HG02610 (cell line): ENCODE measurements at regions not wholly inside any gene's neighbourhood (a gene's known extent, or its start where the extent isn't known, plus 50 kb on each side); places are given as distances from the start of the nearest gene placed in this dataset.

Experiments
- ATAC-seq: cut with Tn5 transposase; IDR thresholded peaks from one replicate; pipeline ENCODE4 v1.9.1; 2021; ENCODE audit warnings: mild to moderate bottlenecking, moderate library complexity; ENCODE audit not compliant: unreplicated experiment

DNA sequence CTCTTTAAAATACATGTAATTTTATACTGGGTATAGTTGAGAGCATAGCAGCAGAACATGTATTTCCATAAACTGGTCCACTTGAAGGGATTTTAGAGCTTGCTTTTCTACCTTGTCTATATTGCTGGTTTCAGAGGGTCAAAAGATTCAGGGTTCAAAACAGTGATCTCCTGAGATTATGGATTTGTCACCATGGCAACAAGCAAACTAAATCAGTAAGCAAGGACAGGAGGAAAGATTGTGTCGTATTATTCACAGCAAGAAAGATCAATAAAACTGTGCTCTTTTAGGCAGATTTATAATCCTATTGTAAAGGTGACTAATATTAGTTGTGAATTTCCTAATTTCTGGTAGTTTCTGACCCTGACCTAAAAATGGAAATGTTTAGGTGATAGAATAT lies 496.4 kb downstream of the LMO7 start:
- ATAC-seq = no peak

DNA sequence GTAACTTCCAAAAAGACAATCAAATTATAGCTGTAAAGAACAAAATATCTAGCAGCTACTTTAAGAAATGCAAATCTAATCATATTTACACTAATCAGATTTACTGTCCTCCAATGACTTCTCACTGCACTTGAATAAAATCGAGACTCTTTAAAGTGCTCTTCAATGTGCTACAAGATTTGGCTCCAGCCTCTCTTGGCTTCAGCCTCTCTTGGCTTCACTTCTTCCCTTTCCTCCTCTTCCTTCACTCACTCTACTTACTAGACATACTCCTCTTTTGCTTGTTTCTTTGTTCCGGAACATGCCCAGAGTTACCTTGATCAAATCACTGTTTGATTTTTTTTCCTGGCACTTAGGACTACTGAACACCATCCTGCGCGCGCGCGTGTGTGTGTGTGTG lies 495.4 kb downstream of the LMO7 start:
- no peak for ATAC-seq

DNA sequence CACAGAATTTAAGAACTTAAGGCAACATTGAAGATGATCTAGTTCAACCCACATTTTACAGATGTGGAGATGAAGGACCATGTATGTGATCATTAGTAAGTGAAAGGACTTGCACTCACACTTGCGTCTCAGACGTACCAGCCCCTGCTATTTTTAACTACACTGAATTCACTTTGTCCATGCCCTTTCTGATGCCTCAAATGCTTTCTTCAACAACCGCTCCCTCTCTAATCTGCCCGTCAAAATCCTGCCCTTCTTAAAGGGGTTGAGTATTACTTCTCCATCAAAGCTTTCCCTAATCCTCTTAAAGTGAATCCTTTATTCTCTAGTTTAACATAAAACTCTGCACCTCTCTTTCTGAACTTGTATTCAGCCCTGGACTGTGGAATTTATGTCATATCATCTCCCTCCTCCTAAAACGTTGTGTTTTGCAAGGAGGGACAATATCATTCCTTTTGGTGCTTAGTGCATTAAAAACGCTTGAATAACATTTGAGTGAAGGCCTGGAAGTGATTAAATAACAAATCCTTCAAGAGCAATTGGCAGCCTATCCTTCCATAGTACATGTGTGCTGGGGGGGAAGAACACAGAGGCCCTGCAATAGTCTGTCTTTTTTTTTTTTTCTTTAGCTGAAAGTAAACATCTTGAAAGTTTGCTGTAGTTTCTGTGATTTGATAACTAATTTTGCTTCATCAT lies 493.3 kb downstream of the LMO7 start:
- ATAC-seq = no peak

DNA sequence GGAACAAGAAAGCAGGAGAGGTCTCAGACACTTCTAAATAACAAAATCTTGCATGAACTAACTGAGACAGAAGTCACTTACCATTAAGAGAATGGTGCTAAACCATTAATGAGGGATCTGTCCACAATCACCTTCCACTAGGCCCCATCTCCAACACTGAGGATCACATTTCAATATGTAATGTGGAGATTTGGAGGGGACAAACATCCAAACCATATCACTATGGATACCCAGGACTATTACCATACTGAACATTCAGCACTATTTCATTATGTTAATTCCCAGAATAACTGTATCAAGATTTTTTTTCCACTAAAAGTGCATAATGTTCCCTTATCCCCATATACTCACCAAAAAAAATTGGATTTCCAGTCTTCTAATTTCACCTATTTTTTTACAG lies 491.8 kb downstream of the LMO7 start:
- ATAC-seq = no peak

DNA sequence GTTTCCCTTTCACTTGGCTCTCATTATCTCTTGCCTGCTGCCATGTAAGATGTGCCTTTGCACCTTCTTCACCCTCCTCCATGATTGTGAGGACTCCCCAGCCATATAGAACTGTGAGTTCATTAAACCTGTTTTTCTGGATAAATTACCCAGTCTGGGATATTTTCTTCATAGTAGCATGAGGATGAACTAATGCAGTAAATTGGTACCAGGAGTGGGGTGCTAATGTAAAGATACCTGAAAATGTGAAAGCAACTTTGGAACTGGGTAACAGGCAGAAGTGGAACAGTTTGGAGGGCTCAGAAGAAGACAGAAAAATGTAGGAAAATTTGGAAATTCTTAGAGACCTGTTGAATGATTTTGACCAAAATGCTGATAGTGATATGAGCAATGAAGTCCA lies 487.4 kb downstream of the LMO7 start:
- no peak for ATAC-seq

DNA sequence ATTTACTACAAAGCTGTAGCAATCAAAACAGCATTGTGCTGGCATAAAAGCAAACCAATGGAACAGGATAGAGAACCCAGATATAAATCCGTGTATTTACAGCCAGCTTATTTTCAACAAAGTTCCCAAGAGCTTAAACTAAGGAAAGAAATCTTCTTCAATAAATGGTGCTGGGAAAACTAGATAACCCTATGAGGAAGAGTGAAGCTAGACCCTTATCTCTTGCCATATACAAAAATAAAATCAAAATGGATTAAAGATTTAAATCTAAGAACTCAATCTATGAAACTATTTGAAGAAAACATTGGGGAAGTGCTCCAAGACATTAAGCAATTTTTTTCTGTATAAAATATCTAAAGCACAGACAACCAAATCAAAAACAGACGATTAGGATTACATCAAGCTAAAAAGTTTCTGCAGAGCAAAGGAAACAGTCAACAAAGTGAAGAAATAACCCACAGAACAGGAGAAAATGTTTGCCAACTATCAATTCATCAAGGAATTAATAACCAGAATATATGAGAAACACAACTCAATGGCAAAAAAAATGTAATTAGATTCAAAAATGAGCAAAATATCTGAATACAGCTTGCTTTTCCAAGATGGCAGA lies 480.7 kb downstream of the LMO7 start:
- no peak for ATAC-seq

DNA sequence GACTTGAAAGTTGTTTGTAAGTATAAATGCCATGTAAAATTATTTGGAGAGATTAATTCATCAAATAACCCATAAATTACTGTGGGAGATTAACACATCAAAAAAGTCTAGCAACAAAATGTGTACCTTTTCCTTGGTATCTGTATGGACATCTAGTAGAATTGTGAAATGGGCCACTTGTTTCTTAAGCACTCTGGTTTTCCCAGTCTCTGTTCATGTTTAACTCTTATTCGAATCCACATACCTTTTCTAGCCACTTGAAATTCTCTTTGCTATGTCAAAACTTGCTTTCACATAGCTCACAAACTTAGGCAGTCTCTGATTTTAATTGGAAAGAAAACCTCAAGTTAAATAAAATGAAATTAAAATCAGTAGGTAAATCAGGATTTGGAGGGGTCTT lies 470.6 kb downstream of the LMO7 start:
- no peak for ATAC-seq

DNA sequence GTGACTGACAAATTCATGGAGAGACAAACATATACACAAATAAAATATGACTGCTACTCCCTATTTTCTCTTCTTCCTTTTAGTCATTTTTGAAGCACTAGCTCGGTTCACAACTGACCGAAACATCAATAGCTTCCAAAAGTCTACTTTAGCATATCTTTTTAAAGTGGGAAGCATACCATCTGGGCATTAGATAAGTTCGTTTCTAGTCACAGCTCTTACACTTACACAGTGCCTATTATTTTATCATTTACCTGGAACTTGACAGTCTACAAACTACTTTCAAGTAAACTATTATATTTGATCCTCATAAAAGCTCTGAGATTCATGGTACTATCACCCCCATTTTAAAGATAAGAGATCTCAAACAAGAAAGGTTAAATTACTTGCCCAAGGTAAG lies 458.5 kb downstream of the LMO7 start:
- ATAC-seq = no peak

DNA sequence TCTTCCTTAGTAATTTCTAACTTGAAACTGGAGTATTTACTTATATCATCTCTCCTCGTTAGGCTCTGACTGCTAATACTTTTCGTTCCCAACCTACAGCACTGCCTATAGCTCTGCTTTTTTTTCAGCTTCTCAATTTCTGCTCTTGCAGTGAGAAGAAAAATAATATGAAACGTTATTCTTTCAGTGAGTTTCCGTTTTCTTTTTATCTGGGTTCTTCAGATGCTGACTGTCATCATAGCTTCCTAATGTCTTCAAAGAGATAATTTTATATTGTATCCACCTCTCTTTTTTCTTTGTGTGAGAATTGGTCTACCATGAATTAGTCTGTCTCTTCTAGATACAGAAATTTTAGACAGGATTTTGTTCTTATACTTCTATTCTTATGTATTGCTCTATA lies 454.9 kb downstream of the LMO7 start:
- ATAC-seq = no peak

DNA sequence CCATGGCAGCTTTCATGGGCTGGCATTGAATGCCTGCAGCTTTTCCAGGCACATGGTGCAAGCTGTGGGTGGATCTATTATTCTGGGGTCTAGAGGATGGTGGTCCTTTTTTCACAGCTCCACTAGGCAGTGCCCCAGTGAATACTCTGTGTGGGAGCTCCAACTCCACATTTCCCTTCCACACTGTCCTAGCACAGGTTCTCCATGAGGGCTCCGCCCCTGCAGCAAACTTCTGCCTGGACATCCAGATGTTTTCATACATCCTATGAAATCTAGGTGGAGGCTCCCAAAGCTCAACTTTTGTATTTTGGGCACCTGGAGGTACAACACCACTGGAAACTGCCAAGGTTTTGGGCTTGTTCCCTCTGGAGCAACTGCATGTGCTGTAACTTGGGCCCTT lies 450.6 kb downstream of the LMO7 start:
- ATAC-seq = no peak

DNA sequence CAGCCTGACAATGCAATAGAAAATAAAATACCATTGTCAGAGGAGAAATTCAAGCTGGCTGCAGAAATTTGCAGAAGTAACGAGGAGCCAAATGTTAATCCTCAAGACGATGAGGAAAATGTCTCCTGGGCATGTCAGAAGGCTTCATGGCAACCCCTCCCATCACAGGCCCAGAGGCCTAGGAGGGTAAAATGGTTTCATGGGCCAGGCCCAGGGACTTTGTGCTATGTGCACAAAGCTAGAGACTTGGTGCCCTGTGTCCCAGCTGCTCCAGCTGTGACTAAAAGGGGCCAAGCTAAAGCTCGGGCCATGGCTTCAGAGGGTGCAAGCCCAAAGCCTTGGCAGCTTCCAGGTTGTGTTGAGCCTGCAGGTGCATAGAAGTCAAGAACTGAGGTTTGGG lies 431.7 kb downstream of the LMO7 start:
- no peak for ATAC-seq

DNA sequence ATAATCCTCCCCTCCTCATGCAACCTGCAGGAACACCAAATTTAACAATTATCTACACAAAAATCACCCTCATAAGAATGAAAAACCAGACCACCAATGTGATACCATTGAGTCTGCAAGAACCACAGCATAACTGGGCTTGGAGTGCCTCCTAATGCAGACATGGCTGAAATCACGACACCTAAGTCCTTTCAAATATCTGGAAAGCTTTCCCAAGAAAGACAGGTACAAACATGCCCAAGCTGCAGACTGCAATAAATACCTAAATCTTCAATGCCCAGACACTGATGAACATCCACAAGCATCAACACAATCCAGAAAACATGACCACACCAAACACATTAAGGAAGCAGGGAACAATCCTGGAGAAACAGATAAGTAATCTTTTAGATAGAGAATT lies 417.1 kb downstream of the LMO7 start:
- ATAC-seq = no peak

DNA sequence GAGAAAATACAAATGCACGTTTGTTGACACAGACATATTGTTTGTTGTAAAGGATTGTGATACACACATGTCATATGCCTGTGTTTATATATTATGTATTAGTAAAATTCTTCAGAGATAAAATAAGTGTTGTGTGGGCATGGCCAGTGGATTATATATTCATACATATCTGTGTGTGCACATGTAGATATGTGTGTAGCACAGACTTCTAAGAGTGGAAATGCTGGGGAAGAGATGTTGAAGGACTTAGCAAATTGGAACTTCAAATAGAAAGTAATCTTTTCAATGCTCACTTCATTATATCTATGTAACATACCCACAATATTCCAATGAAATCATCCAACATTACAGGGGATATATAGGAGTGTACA lies 413.2 kb downstream of the LMO7 start:
- no peak for ATAC-seq

DNA sequence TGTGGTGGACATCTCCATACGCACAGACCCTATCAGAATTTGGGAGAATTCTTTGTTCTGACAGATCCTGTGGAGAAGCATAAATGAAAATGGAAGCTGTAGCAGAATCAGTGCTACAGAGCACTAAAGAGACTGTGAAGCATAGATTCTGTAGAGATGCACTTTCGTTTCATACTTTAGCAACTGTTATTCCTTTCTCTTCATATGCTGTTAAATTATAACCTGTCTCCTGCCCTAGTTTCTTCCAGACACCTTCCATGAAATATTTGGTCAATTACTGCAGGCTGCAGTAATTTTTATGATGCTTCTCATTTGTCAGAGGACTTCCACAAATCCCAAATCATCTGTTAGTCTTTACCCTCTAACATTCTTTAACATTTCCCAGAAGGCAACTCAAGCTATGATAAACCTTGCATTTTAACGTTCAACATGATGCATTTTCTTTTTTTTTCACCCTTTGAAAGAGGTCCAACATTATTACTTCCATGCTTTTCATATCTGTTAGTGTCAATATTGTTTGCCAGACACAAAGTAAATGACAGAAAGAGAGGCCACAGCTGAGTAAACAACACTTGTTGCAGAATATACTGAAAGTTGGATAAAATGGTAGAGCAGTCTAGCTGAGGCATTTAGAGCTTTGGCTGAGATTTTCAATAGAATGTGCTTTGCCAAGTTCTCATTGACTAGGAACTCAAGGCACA lies 412.7 kb downstream of the LMO7 start:
- ATAC-seq = no peak

DNA sequence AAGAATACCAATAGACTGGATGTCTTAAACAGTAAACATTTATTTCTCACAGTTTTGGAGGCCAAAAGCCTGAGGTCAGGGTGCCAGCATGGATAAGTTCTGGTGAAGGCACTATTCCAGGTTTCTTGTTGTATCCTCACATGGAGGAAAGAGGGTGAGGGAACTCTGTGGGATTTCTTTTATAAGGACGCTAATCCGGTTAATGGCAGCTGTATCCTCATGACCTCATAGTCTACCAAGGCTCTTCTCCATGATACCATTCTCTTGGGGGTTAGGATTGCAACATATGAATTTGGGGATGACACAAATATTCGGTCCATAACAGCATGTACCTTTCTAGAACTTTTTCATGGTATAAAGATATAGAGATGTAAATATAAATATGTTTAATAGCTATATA lies 412.0 kb downstream of the LMO7 start:
- ATAC-seq = no peak

DNA sequence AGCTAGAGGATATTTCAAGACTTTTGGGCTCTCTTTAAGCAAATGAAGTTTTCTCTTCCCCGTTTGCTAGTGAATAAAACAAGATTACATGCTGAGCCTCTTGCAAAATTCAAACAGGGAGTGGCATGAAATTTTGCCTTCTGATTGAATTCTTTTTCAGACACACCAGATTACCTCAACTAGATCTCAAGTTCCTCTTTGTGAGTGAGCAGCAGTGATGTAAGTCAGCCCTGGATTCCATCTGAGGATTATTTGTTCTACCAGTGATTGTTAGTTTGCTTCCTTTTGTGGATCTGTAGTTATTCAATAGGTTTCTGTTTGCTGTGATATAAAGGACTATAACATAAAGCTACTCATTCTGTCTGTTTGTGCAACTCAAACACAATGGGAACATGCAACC lies 407.7 kb downstream of the LMO7 start:
- no peak for ATAC-seq

DNA sequence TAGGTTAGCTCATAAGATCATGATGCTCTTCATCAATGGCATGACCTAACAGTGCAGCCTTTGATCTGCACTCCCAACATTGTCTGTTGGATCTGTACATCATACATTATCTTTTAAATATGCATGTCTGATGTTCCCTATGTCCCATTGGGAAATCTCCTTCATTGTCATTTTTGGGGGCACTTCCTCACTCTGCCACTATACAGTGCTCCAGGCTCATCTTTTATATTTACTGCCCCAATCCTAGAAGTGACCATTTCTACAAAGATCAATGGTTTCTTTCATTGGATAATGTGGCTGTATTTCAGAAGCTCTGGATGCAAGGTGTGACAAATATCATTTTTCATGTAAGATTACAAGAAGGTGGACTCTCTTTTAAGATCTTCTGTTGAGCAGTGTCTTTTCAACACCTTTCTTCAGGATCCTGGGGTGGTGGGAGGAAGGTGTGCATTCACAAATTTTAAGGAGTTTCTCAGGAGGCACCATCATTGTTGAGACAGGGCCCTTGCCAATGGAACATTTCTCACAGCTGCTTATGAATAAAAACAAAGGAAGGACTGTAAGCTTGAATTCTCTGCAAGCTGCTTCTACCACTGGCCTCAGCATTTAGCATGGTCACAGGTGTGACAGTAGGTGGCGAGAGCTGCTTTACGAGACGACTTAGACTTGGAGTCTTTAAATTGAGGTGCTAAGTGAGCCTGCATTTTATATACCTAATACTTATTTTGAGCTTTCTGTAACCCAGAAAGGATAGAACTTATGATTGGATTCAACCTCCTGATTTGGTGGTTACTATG lies 403.0 kb downstream of the LMO7 start:
- ATAC-seq = no peak

DNA sequence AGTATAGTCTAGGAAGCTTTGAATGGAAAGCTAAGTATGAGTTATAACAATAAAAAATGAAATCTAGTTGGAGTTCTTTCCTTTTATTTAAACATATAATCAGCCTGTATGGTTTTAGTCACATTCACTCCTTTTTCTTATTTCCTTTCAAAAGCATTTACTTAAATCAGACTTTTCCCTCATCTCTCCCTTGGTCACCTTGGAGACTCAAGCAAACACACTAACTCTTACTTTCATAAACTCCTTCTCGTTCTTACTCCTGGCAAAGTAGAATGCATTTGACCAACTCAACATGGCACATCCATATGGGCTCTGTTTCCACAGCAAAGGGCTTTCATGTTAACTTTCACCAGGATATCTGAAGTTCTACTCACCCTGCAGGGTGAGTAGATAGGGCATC lies 400.0 kb downstream of the LMO7 start:
- no peak for ATAC-seq

DNA sequence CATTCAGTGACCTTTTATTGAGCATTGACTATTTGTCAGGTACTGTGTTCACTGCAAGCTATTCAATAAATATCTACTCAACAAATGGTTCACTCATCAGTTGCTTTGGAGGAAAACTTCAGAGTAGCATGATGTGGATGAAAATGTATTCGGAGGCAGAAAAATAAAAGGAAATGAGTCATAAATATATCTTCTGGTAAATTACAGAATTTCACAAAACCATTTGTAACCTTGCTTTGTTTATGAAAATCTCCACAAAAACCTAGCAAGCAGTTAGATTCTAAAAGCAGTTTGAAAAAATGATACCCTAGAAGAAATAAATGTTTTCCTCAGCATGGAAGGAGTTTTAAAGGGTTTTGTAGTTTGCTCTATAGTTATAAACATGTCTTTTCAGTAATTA lies 399.6 kb downstream of the LMO7 start:
- no peak for ATAC-seq

DNA sequence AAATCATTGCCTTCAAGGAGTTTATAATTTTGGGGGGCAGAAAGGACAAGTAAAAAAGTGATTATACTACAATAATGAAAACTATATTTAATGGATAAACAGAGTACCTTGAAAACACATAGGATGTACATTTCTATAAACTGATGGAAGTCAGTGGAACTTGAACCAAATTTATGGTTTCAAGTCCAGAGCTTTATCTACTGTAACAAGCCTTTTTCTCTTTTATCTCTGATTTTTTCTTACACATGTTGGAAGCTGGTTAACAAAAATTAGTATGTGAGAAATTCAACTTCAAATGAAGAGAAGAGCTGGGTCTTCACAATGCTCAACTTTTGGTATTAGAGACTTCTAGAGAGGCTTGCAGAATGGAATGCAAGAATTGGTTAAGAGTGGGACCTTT lies 393.6 kb downstream of the LMO7 start:
- ATAC-seq = no peak

DNA sequence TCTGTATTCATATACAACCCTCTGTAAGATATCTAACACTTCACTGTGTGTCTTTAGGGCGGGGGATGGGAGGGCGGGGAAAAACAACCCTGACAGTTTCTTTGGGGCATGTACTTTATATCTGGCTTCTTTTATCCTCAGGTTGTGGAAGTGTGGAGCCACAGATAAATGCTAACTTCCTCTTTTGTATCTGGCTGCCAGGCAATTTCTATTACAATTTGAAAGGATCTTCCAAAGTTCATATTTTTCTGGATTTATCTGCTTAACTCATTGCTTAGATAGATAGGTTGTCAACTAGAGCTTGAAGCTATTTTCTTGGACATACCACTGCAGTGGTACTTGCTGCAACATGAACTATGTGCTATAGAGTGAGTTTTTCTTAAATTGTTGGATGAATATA lies 393.0 kb downstream of the LMO7 start:
- no peak for ATAC-seq

DNA sequence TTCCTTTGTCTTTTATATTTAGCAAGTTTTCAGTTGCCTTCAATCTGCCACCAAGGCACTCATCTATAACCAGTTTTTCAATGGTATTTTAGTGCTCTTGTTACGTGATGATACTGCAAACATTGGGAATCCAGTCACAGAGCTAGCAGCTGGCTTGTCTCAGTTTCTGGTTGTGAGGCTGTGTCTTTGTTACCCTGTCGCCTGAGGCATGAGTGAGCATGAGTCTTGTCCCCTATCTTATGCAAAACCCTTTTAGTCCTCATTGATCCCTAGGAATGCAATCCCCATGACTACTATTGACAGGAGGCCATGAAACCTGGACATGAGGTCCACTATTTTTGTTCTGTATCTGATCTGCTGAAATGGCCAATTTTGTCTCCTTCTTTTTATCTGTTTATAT lies 391.0 kb downstream of the LMO7 start:
- ATAC-seq = no peak
